HG02798 (cell line): ENCODE measurements at regions not wholly inside any gene's neighbourhood (a gene's known extent, or its start where the extent isn't known, plus 50 kb on each side); places are given as distances from the start of the nearest gene placed in this dataset.
"Not testable (repeated sequence)": the region's sequence is repeated elsewhere in the genome, so short reads cannot be mapped to it uniquely, and the experiment has no call there.

ENCODE experiments used
- ATAC-seq: cut with Tn5 transposase; IDR thresholded peaks from one replicate; pipeline ENCODE4 v1.9.1; 2021; ENCODE audit warnings: mild to moderate bottlenecking; ENCODE audit not compliant: unreplicated experiment, poor library complexity

DNA sequence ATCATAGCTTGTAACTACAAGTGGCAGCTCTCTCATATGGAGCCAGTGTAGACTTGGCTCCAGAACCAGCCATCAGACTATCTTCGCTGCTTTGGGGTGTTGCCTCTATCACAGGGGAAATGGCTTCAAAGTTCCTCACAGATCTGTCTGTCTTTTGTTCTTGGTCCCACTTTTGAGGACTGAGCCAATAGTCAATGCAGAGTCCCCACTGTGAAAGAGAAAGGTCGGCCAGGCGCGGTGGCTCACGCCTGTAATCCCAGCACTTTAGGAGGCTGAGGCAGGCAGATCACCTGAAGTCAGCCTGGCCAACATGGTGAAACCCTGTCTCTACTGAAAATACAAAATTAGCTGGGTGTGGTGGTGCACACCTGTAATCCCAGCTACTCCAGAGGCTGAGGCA is 86.9 kb upstream of the FZD7 start:
- ATAC-seq: not testable (repeated sequence)

- ATAC-seq: no peak
These were observed 86.4 kb upstream of the FZD7 start for GRCh38 chr2:201947287-201947686.

- ATAC-seq: no peak
These were observed 84.3 kb upstream of the FZD7 start for GRCh38 chr2:201949181-201949926.

GRCh38 chr2:201949927-201950246 is 83.8 kb upstream of the FZD7 start:
- no peak for ATAC-seq

DNA sequence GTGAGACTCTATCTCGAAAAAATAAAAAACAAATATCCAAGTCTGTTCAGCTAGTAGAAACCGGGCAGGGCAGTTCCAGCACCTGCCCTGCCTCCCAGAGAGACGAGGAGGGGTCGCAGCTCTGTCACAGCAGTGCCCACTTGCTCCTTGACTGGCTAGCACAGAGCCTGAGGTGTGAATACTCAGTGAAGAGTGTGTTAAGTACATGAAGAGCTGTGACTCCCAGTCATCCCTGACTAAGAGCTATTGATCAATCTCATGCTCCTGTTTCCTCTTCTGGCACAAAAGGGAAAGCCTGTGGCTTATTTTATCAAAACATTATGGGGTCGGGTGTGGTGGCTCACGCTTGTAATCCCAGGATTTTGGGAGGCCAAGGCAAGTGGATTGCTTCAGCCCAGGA is 83.0 kb upstream of the FZD7 start:
- no peak for ATAC-seq

GRCh38 chr2:201952187-201952586 is 81.5 kb upstream of the FZD7 start:
- no peak for ATAC-seq

- ATAC-seq: no peak
These were observed 80.3 kb upstream of the FZD7 start for GRCh38 chr2:201953396-201953795.

DNA sequence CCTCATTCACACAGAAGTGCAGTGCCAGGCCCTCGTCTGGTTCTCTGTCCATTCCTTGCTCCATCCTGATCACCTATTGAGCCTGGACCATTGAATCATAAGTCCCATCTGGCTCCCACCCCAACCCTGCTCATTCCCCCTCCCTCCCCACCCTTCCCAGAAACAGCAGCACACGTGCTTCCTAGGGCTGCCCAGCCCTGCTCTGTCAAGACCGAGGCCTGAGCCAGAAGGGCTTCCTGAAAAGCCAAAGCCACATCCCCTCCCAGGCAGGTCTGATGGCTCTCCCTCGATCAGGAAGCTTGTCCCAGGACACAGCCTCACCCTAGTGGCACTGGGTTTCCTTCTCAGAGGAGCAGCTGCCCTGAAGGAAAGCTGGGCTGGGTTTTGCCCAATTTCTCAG is 79.8 kb upstream of the FZD7 start:
- ATAC-seq: no peak

- no peak for ATAC-seq
These were observed 78.4 kb upstream of the FZD7 start for GRCh38 chr2:201955231-201955630.

DNA sequence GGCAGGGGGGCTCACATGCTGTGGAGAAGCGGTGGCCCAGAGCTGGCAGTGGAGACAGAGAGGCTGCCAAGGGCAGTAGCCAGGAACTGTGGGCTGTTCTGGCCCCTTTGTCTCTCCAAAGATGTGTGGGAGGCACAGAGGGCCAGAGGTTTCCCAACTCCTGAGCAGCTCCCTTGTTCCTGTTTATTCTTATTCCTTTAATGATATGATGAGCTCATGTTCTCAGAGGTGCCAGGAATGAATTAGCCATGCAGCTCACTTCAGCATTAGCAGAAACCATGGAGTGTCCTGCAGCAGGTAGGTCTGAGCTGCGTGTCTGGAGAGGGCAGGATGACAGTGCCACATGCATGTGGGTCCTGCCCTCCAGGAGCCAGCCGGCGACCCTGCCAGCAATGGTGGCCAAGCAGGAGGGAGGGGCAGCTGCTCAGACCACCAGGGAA is 77.9 kb upstream of the FZD7 start:
- no peak for ATAC-seq

DNA sequence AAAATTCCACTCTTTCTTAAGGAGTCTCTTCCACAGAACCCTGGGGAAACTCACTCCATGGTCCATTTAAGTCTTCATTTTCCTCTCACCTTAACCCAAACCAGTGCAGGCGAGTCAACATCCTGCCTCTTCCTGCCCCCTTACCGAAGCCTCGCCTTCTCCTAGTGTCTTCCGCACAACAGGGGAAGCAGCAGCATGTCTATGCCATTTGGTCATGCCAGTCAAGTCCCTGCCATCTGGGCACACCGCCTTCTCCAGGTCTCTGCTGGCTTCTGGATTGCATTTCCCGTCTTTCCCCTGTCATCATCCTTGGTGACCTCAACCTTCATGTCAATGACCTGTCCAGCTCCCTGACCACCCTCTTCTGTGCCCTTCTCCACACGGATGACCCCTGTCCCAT is 77.3 kb upstream of the FZD7 start:
- ATAC-seq: no peak

DNA sequence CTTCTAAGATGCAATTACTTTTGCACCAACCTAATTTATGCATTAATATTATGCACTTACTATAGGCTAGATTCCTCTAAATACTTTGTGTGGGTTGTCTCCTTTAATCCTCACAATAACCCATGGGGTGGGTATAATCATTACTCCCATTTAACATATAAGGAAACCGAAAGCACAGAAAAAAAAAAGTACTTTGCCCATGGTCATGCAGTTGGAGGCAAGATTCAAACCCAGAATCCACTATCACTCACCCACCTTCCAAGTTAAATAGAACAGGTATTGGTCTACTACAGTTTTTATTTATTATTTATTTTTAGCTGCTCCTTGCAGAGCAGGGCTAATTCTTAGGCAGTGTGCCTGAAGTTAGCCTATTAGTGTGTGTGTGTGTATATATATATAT is 76.6 kb upstream of the FZD7 start:
- no peak for ATAC-seq

- ATAC-seq: no peak
These were observed 74.5 kb upstream of the FZD7 start for GRCh38 chr2:201959198-201959597.

- ATAC-seq: no peak
These were observed 74.0 kb upstream of the FZD7 start for GRCh38 chr2:201959626-201960025.

GRCh38 chr2:201960305-201960704 is 73.3 kb upstream of the FZD7 start:
- no peak for ATAC-seq

GRCh38 chr2:201961401-201961800 is 72.3 kb upstream of the FZD7 start:
- ATAC-seq: no peak

DNA sequence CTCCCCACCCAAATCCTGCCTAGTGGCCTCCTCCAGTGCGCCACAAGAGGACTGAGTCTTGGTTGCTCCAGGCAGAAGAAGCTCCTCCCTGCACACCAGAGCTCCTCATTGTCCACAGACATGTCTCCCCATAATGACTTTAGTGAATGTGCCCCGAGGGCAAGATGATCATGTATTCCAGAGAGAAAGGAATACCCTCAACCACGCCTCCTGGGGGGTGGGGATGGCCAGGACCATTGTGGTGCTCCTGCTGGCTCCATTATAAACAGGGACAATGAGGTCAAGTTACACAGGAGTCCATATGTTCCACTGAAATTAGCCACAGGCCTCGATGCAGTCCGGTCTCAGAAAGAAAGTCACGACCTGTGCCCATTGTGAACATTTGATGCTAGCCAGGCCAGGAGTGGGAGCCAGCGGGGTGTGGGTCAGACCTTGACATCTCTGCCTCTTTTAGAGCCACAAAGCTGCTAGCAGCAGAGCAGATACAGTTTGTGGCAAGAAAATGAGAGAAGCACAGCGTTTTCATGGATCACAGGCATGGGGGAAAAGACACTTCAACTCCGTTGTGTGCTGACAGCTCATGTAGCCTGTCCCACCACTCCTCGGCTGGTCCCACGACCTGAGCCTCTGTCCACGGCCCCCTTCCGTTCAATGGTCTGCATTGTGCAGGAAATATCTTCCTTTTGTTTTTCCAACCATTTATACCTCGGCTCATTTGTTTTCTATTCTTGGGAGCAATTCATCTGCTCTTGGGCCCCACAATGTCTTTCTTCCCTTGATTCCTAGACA is 70.7 kb upstream of the FZD7 start:
- no peak for ATAC-seq

- no peak for ATAC-seq
These were observed 69.6 kb upstream of the FZD7 start for GRCh38 chr2:201964011-201964410.

GRCh38 chr2:201964631-201965206 is 68.9 kb upstream of the FZD7 start:
- no peak for ATAC-seq

GRCh38 chr2:201965550-201965949 is 68.1 kb upstream of the FZD7 start:
- no peak for ATAC-seq

DNA sequence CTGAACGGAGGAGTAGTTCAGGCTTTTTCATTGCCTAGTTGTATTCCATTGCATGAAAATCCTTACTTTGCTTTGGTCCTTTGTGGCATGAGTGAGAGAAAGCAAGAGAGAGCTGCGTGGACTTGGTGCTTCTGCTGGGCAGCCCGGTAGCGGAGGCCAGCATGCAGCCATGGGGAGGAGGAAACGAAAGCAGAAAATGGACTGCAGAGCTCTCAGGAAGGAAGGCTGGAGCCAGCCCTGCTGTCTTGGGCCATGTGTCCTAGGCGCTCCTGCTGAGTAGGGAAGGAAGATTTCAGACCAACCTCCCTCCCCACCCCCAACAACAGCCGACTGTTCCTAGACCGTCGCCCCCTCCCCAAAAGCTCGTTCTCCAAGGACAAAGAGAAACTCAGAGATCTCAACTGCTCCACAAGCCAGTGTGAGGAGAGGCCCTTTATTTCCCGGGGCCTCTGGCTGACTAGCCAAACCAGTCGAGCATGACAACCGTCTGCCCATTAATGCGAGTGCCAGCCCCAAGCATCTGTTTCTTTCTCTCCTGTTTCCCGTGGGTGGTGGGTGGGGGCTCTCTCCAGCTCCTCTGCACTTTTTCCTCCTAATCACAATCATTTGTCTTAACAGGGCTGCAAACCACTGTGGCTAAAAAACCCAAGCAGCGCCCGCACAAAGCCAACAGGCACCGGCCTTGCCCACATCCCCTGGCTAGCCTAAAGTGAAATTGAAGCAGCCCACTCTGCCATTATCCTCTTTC is 66.8 kb upstream of the FZD7 start:
- no peak for ATAC-seq
